Lower lobe of right lung (tissue), 2 donors: ENCODE measurements at regions not wholly inside any gene's neighbourhood (a gene's known extent, or its start where the extent isn't known, plus 50 kb on each side); places are given as distances from the start of the nearest gene placed in this dataset.
"Not testable (repeated sequence)": the region's sequence is repeated elsewhere in the genome, so short reads cannot be mapped to it uniquely, and the experiment has no call there.

ENCODE experiments used
- ATAC-seq, 2 donors: fragments of 200-7000 bp; cut with Tn5 transposase; one replicate each; pipeline ENCODE4 v1.9.1; 2020 to 2022; ENCODE audit warnings: mild to moderate bottlenecking in 2 of 2, moderate library complexity in 2 of 2
- DNase-seq: peaks from one replicate; pipeline ENCODE4 v3.0.0-alpha.2; 2020
- H3K27ac ChIP-seq: fragments of 200-600 bp; one replicate; pipeline ENCODE4 v1.8.0; 2022
- H3K27me3 ChIP-seq: fragments of 200-600 bp; one replicate; pipeline ENCODE4 v1.8.0; 2022; ENCODE audit warnings: low read depth
- H3K36me3 ChIP-seq: fragments of 200-600 bp; one replicate; pipeline ENCODE4 v1.8.0; 2022; ENCODE audit warnings: mild to moderate bottlenecking
- H3K4me1 ChIP-seq: fragments of 200-600 bp; one replicate; pipeline ENCODE4 v1.8.0; 2022
- H3K4me3 ChIP-seq: fragments of 200-600 bp; one replicate; pipeline ENCODE4 v1.8.0; 2022; ENCODE audit warnings: mild to moderate bottlenecking
- H3K9me3 ChIP-seq: fragments of 200-600 bp; one replicate; pipeline ENCODE4 v1.8.0; 2022
- intact Hi-C: fragments of 100-400 bp; cut with DNase I; formaldehyde crosslinking; loops from one replicate; pipeline ENCODE4 v1.11.0; 2022
- TF ChIP-seq, protein P1 (sequence below): fragments of 200-600 bp; IDR thresholded peaks from one replicate; pipeline ENCODE4 v1.8.0; 2022; ENCODE audit warnings: antibody characterized with exemption, mild to moderate bottlenecking
- donor health status: DM: no; HTN: yes; CAD: no; lungs with severe emphysema.

- no peaks in the 10 kb centered on the region for H3K9me3 ChIP-seq
- intact Hi-C loops: no loop called here
- DNase-seq (no peak), ATAC-seq (no peak)
- H3K4me3 ChIP-seq: no peak overlapping the region
- TF ChIP-seq, protein P1, sequence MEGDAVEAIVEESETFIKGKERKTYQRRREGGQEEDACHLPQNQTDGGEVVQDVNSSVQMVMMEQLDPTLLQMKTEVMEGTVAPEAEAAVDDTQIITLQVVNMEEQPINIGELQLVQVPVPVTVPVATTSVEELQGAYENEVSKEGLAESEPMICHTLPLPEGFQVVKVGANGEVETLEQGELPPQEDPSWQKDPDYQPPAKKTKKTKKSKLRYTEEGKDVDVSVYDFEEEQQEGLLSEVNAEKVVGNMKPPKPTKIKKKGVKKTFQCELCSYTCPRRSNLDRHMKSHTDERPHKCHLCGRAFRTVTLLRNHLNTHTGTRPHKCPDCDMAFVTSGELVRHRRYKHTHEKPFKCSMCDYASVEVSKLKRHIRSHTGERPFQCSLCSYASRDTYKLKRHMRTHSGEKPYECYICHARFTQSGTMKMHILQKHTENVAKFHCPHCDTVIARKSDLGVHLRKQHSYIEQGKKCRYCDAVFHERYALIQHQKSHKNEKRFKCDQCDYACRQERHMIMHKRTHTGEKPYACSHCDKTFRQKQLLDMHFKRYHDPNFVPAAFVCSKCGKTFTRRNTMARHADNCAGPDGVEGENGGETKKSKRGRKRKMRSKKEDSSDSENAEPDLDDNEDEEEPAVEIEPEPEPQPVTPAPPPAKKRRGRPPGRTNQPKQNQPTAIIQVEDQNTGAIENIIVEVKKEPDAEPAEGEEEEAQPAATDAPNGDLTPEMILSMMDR: no peak
- H3K36me3 ChIP-seq: no peaks in the 10 kb centered on the region
- no peaks in the 10 kb centered on the region for H3K4me1 ChIP-seq
- H3K27ac ChIP-seq: no peak overlapping the region
- H3K27me3 ChIP-seq: no peaks in the 10 kb centered on the region
These were observed 1328.2 kb upstream of the NUDT12 start for GRCh38 chr5:104890767-104891166.

DNA sequence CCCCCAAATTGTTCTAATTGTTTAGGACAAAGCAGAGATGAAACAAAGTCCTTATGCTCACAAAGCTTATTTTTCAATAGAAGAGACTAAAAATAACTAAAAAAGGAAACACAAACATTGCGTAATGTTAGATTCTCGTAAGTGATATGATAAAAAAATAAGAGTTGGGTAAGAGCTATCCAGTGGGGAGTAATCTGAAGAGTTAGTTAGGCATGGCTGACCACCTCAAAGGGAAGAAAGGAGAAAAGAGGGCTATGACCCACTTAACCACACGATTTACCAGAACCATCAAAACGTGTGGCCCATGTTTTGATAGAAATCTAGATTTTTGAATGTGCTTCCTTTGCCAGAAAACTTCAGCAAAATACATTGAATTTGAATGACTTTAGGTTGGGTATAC is 1296.8 kb upstream of the NUDT12 start:
- Histone ChIP-seq H3K36me3 (no peaks in the 10 kb centered on the region), H3K27me3 (no peaks in the 10 kb centered on the region), H3K4me1 (no peaks in the 10 kb centered on the region), H3K9me3 (no peaks in the 10 kb centered on the region), H3K4me3 (no peak overlapping the region), H3K27ac (no peak overlapping the region)
- TF ChIP-seq, protein P1: no peak
- intact Hi-C loops: no loop called here
- DNase-seq: no peak
- ATAC-seq: no peak

GRCh38 chr5:104852099-104852498 is 1289.5 kb upstream of the NUDT12 start:
- H3K27ac ChIP-seq, ATAC-seq, H3K4me3 ChIP-seq, H3K9me3 ChIP-seq, DNase-seq, intact Hi-C loops, H3K36me3 ChIP-seq, H3K4me1 ChIP-seq, H3K27me3 ChIP-seq: not testable (repeated sequence)

- no peaks in the 10 kb centered on the region for H3K36me3 ChIP-seq
- intact Hi-C loops: no loop called here
- no peak overlapping the region for H3K4me3 ChIP-seq
- DNase-seq (no peak), ATAC-seq (no peak)
- H3K27ac ChIP-seq: no peak overlapping the region
- TF ChIP-seq, protein P1: no peak
- H3K4me1 ChIP-seq: no peaks in the 10 kb centered on the region
- H3K9me3 ChIP-seq: no peaks in the 10 kb centered on the region
- H3K27me3 ChIP-seq: no peaks in the 10 kb centered on the region
These were observed 1283.0 kb upstream of the NUDT12 start for GRCh38 chr5:104845541-104845940.

- ATAC-seq (no peak), DNase-seq (no peak)
- H3K27ac ChIP-seq: no peak overlapping the region
- intact Hi-C loops: no loop called here
- no peak overlapping the region for H3K4me3 ChIP-seq
- H3K27me3 ChIP-seq: no peaks in the 10 kb centered on the region
- no peaks in the 10 kb centered on the region for H3K4me1 ChIP-seq
- no peaks in the 10 kb centered on the region for H3K9me3 ChIP-seq
- TF ChIP-seq, protein P1: no peak
- H3K36me3 ChIP-seq: no peaks in the 10 kb centered on the region
These were observed 1281.2 kb upstream of the NUDT12 start for GRCh38 chr5:104843822-104844221.

- Histone ChIP-seq H3K9me3 (no peaks in the 10 kb centered on the region), H3K36me3 (no peaks in the 10 kb centered on the region), H3K4me3 (no peak overlapping the region), H3K27me3 (no peaks in the 10 kb centered on the region), H3K27ac (no peak overlapping the region), H3K4me1 (no peaks in the 10 kb centered on the region)
- ATAC-seq: no peak
- intact Hi-C loops: no loop called here
- no peak for DNase-seq
- TF ChIP-seq, protein P1: no peak
These were observed 1277.7 kb upstream of the NUDT12 start for GRCh38 chr5:104840284-104840683.

DNA sequence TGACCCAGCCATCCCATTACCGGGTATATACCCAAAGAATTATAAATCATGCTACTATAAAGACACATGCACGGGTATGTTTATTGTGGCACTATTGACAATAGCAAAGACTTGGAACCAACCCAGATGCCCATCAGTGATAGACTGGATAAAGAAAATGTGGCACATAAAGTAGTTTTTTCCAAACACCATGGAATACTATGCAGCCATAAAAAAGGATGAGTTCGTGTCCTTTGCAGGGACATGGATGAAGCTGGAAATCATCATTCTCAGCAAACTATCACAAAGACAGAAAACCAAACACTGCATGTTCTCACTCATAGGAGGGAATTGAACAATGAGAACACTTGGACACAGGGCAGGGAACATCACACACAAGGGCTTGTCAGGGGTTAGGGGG is 1268.9 kb upstream of the NUDT12 start:
- H3K27me3 ChIP-seq, H3K4me1 ChIP-seq, intact Hi-C loops, DNase-seq, H3K4me3 ChIP-seq, H3K27ac ChIP-seq, H3K9me3 ChIP-seq, H3K36me3 ChIP-seq, ATAC-seq: not testable (repeated sequence)
